A549 (cell line): ENCODE measurements at regions not wholly inside any gene's neighbourhood (a gene's known extent, or its start where the extent isn't known, plus 50 kb on each side); places are given as distances from the start of the nearest gene placed in this dataset.

Experiments used
- CHD2 ChIP-seq: fragments of 150-350 bp; IDR thresholded peaks from 2 replicates; pipeline ENCODE4 v1.6.1; 2014; ENCODE audit warnings: low read length; ENCODE audit not compliant: partially characterized antibody
- CTCF ChIP-seq: fragments of >200 bp; sonication (Bioruptor Twin); formaldehyde crosslinking; IDR thresholded peaks from 3 replicates; pipeline ENCODE4 v1.5.1; 2016
- HDAC2 ChIP-seq: fragments of 200-600 bp; sonication (generic); IDR thresholded peaks from 2 replicates; pipeline ENCODE4 v1.6.1; 2016
- MAX ChIP-seq: IDR thresholded peaks from 2 replicates; pipeline ENCODE4 v1.6.1; 2012
- POLR2A ChIP-seq: IDR thresholded peaks from 2 replicates; pipeline ENCODE4 v1.6.1; 2012; ENCODE audit warnings: mild to moderate bottlenecking, low read length
- ZNF302 ChIP-seq: fragments of 250-450 bp; sonication (Bioruptor Pico); IDR thresholded peaks from 2 replicates; pipeline ENCODE4 v1.9.0; 2021; ENCODE audit warnings: inconsistent platforms, mild to moderate bottlenecking, moderate library complexity

DNA sequence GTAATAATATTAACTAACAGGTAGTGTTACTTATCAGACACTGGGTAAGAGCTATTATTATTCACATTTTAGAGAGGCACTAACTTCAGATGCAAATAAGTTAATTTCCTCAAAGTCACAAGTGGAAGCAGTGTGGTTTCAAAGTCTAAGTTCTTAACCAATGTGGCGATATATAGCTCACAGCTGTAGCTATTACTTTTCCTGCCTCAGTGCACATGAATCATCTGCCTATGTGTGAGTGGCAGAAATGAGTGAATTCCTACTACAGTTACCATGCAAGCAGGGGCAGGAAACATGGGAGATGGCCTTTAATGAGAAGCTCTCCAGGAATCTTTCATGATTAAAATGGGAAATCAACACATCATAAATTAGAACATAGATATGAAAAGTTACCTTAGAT, 126.2 kb upstream of the EYA4 start:
- TF ChIP-seq CTCF (no peak), POLR2A (no peak), HDAC2 (no peak), ZNF302 (CRISPR knock-in tag) (no peak), CHD2 (no peak), MAX (no peak)
